Activated CD4-positive, alpha-beta T cell treated with anti-CD3 and anti-CD28 coated beads for 4 hours (primary cell): ENCODE measurements at regions not wholly inside any gene's neighbourhood (a gene's known extent, or its start where the extent isn't known, plus 50 kb on each side); places are given as distances from the start of the nearest gene placed in this dataset.

ENCODE experiments used
- DNase-seq, 2 donors: peaks; one replicate each; pipeline ENCODE4 v3.0.0-alpha.2; 2020

- DNase-seq = peak; percentile 18 to 32
Measured at GRCh38 chr2:8481463-8482009, 200.3 kb upstream of the ID2 start.

GRCh38 chr2:8482432-8482831 is 199.4 kb upstream of the ID2 start:
- DNase-seq = no peak

- DNase-seq = no peak
Measured at GRCh38 chr2:8484502-8485283, 197.2 kb upstream of the ID2 start.

- DNase-seq = no peak
Measured at GRCh38 chr2:8485736-8486135, 196.1 kb upstream of the ID2 start.

- no peak for DNase-seq
Measured at GRCh38 chr2:8486141-8486540, 195.7 kb upstream of the ID2 start.

- DNase-seq = no peak
Measured at GRCh38 chr2:8487461-8487932, 194.4 kb upstream of the ID2 start.

- DNase-seq = peak; percentile 62 to 65
Measured at GRCh38 chr2:8488001-8488738, 193.7 kb upstream of the ID2 start.

- DNase-seq = no peak
Measured at GRCh38 chr2:8489221-8489620, 192.6 kb upstream of the ID2 start.

- DNase-seq = no peak
Measured at GRCh38 chr2:8489751-8490150, 192.1 kb upstream of the ID2 start.

GRCh38 chr2:8490166-8490721 is 191.6 kb upstream of the ID2 start:
- no peak for DNase-seq

- DNase-seq = no peak
Measured at GRCh38 chr2:8491296-8492027, 190.4 kb upstream of the ID2 start.

GRCh38 chr2:8494151-8494550 is 187.7 kb upstream of the ID2 start:
- DNase-seq = no peak

- DNase-seq = no peak
Measured at GRCh38 chr2:8494589-8494988, 187.3 kb upstream of the ID2 start.

GRCh38 chr2:8495189-8495989 is 186.5 kb upstream of the ID2 start:
- DNase-seq = no peak

- no peak for DNase-seq
Measured at GRCh38 chr2:8496079-8496478, 185.8 kb upstream of the ID2 start.

- no peak for DNase-seq
Measured at GRCh38 chr2:8496617-8497016, 185.2 kb upstream of the ID2 start.

GRCh38 chr2:8498994-8499393 is 182.9 kb upstream of the ID2 start:
- no peak for DNase-seq

GRCh38 chr2:8500124-8501054 is 181.5 kb upstream of the ID2 start:
- DNase-seq = no peak

GRCh38 chr2:8501061-8501720 is 180.7 kb upstream of the ID2 start:
- DNase-seq = no peak

- DNase-seq = no peak
Measured at GRCh38 chr2:8502316-8502715, 179.5 kb upstream of the ID2 start.
